Dermis blood vessel endothelial cell (primary cell): ENCODE measurements at regions not wholly inside any gene's neighbourhood (a gene's known extent, or its start where the extent isn't known, plus 50 kb on each side); places are given as distances from the start of the nearest gene placed in this dataset.

ENCODE experiments used
- DNase-seq: peaks from one replicate; pipeline ENCODE4 v3.0.0; 2010

GRCh38 chr18:42187611-42188380, 232.8 kb downstream of the PIK3C3 start:
- DNase-seq = no peak

DNA sequence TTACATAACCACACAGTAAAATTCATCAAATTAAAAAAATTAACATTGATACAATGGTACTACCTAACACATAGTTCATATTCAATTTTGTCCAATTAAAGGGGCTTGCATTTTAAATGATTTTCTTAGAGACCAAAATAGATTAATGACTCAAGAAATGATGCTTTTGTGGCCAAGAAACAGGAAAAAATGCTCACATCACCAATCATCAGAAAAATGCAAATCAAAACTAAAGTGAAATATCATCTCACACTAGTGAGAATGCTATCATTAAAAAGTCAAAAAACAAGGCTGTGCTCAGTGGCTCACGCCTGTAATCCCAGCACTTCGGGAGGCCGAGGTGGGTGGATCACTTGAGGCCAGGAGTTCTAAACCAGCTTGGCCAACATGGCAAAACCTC, 235.6 kb downstream of the PIK3C3 start:
- DNase-seq = no peak

DNA sequence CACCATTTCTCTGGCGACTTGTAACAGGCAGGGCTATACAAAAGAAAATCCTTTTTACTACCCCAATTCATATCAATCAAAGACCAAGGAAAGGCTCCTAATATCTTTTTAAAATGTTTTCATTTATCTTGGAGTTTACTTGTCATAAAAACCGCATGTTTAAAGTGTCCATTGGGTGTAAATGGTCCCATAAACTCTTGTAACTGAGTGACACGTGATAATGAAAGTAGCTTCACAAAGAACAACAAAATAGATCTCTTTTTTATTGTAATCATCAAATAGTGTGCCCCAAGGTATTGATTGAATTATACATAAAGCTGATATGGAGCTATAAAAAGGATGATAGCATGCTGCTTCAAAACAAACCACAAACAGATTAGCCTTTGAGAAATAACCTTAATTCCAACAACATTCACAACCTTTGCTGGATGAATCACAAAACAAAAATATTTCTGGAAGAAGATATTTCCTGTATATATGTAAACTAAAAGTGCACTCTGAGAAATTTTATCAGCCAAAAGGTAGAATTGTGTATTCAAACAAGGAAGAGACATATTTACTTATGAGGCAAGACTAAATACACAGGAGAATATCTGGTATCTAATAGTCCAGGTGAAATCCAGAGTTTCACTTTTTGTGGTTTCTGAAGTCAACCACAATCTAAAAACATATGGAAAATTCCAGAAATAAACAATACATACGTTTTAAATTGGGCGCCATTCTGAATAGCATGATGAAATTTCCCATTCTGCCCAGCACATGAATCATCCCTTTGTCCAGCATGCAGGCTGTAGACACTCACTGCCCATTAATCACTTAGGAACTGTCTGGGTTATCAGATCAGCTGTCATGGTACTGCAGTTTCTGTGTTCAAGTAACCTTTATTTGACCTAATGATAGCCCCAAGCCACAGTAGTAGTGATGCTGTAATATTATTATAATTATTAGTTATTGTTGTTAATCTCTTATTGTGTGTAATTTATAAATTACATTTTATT, 237.5 kb downstream of the PIK3C3 start:
- DNase-seq = no peak

DNA sequence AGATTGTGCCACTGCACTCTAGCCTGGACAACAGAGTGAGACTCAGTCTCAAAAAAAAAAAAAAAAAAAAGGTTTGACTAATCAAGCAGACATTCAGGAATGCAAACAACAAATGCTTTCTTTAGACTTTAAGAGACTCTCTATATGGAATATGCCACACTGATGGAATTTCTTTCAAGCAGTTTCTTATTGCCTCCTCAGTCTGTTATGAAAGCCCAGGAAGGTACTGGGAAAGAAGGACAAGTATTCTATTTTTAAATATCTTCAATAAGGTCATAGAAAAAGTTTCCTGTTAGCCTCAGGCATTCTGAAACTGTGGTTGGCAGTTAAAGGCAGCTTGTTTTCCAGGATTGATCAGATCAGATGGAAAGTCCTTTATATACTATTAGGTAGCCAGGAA, 241.6 kb downstream of the PIK3C3 start:
- no peak for DNase-seq

DNA sequence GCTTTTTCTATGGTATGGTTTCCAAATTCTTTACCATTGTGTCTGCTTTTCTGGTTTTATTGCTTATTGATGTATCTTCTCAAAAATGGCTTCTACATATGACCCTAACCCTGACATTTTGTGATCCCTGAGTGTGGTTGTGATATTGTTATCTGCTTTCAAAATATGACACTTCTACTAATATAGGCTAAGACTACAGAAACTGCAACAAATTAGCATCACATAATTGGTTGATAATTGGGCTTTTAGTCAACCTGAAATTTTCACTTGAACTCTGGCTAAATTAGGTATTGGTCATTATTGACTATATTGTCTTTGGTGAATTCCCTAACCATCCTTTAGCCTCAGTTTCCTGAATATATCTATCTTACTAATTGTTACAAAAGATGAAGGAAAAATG, 246.1 kb downstream of the PIK3C3 start:
- DNase-seq = no peak

GRCh38 chr18:42211201-42211600, 256.2 kb downstream of the PIK3C3 start:
- DNase-seq = no peak

DNA sequence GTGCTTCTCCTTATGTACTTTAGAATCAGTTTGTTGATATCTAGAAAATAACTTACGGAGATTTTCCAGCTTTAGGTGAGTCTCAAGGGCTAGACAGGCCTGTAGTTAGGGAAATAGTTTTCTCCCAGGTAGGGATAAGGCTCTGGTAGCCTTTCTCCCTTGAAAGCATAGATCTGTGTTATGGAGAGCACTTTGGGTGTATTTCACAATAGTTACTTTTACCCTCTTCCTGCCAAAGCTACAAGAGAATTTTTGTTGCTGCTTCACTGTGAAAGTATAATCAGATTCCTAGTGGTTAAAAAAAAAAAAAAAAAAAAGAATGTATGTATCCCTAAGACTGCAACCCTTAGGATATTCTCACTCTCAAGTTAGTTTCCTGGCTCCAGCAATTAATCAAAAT, 267.5 kb downstream of the PIK3C3 start:
- DNase-seq = no peak

DNA sequence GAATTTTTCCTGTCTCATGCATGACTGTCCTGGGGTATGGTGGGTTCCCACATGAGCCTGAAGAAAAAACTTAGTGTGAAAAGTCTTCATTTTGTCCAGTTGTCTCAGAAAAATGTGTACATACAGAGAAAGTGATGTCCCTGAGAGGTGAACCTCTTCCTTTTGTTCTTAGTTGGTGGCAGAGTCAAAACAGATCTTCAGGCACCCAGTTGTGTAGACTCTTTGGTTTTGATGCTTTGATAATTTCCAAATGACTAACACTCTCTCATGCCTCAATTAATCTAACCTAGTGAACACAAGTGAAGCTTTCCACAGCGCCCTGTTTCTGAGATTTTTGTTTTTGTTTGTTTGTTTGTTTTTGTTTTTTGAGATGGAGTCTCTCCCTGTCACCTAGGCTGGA, 273.5 kb downstream of the PIK3C3 start:
- no peak for DNase-seq

DNA sequence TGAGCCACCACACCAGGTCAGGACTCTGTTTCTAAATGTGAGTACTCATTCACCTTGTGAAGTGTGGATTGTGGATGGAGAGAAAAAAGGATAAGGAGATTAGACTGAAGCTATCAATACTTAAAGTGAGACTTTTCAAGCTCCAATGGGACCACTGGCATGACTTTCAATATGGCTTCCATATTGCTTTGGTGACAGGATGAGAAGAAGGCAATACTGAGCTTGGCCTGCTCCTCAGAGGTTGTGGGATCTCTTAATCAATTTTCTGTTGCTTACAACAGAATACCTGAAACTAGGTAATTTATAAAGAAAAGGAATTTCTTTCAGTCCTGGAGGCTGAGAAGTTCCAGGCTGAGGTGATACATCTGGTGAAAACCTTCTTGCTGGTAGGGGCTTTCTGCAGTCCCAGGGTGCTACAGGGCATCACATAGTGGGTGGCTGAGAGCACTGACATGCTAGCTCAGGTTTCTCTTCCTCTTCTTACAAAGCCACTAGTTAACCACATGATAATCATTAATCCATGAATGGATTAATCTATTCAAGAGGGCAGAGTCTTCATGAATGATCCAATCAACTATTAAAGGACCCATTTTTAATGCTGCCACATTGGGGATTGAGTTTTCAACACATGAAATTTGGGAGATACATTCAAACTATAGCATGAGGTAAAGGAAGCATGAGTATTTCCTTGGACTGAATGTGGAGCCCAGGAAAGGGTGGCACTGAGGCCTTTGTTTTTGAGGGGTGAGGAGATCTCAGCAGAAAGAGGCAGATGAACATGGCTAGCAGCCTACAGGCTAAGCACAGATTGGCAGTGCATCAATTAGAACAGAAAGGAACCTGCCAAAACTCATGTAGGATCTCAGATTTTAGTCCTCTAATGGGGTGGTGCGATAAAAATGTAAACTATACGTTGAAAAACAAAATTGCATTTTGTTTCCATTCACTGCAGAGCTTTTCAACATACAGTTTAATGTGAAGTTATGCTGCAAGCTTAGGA, 274.5 kb downstream of the PIK3C3 start:
- no peak for DNase-seq

GRCh38 chr18:42230636-42231035, 275.6 kb downstream of the PIK3C3 start:
- no peak for DNase-seq

DNA sequence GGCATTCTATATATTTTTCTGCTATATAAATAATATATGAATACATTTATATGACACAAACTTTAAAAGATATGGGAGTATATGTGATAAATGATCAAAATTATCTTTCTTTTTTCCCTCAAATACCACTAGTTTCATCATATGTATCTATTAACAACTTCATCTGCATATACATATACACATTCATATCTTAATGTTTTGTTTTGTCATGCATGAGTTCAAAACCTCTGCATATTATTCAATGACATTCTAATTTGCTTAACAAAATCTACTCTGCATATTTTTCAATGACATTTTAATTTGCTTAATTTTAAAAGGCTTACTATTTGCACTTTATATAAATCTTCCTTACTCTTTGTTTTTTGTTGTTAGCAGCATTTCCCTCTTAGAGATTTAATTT, 276.2 kb downstream of the PIK3C3 start:
- no peak for DNase-seq

DNA sequence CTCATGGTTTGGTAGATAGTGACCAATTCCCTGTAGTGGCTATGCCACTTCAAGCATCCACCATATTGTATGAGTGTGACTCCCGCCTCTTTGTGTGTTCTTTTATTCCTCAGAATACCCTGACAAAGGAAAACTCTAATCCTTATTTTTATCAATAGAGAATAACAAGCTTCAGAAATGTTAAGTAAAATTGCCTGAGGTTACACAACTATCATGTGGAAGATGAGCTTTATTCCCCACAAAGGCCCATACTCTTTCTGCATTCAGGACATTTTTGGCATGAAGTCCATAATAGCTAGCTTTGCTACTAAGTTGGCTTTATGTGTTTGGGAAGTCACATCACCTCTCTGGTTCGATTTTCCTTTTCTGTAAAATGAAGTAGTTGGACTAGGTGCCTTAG, 276.8 kb downstream of the PIK3C3 start:
- no peak for DNase-seq

DNA sequence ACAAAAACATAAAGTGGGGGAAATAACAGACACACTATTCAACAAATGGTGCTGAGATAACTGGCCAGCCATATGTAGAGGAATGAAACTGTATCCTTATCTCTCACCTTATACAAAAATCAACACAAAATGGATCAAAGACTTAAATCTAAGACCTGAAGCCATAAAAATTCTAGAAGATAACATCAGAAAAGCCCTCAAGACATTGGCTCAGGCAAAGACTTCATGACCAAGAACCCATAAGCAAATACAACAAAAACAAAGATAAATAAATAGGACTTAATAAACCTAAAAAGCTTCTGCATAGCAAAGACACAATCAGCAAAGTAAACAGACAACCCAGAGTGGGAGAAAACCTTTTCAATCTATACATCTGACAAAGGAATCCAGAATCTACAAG, 278.9 kb downstream of the PIK3C3 start:
- no peak for DNase-seq

DNA sequence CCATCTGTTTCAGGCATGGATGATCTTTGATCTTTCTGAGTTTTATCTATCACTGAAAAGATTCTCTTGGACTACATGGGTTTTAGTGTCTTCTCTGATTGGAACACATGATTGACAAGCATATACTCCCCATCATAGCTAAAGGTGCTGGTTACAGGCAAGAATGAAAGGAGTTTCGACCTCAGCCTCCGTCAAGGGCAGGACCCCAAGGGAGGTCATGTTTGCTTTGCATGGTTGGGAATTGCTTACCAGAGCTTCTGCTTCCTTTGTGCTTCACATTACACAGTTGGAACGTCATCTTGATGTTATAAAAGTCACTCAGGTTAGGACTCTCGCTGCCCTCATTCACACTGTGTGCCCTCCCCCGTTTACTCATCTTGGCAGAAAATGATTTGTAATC, 287.7 kb downstream of the PIK3C3 start:
- DNase-seq = no peak

DNA sequence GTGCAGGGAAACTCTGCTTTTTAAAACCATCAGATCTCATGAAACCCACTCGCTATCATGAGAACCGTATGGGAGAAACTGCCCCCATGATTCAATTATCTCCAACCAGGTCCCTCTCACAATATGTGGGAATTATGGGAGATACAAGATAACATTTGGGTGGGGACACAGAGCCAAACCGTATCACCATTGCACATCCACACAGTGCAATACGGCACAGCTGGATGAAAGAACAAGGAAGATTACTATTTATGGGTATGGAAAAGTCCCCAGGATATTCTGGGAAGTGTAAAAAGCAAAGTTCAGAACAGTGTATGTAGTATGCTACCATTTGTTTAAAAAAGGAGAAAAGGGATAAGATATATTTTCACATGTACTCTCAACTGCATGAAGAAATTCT, 290.1 kb downstream of the PIK3C3 start:
- no peak for DNase-seq

GRCh38 chr18:42255908-42256765, 301.1 kb downstream of the PIK3C3 start:
- DNase-seq = no peak

- no peak for DNase-seq
Observed at GRCh38 chr18:42258301-42258965, 303.4 kb downstream of the PIK3C3 start.

DNA sequence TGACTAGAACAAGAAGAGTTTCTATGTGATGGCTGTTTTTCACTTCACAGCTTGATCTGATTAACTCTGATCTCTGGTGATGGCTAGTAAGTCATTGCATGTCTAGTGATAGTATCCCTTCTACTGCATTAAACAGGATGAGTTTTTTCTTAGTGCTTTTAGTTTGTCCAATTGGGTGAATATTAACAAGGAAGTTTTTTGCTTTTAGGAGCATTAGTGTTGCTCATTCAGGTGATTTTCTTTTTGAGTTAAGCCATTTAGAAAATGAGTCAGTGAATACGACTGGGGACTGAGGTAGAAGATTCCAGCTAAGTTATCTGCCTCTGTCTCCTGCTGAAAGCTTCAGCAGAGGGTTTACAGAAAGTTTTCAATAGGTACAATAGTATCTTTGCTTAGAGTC, 306.7 kb downstream of the PIK3C3 start:
- no peak for DNase-seq

DNA sequence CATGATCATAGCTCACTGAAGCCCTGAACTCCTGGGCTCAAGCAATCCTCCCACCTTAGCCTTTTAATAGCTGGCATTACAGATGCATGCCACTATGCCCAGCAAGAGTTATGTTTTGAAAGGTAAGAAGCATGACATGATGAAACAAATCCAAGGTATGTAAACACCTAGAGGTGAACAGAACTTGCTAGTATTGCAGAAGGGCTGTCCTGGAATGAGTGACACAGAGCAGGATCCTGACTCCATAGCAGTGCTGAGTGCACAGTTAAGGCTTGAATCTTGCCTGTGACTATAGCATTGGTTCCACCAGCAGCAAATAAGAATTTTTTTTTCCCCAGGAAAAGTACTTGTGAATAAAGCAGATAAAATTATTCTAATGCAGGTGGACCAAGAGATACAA, 309.5 kb downstream of the PIK3C3 start:
- DNase-seq = no peak

GRCh38 chr18:42268186-42268725, 313.2 kb downstream of the PIK3C3 start:
- DNase-seq = no peak

DNA sequence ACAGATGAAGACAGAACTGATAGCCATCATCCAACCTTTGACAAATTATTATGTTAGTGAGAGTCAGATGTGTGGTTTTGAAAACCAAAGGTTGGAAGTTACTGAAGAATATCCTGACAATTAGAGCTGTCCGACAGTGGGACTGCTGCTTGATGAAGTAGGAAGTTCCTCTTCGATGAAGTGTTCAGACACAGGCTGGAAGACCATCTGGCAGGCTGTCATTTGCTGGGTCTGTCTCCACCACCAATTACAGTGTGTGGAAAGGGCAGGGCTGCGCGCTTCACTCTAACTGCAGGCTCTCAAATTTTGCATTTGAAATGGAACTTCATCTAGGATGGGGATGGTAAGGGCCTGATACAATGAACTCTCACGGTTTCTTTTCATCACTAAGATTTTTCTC, 313.8 kb downstream of the PIK3C3 start:
- DNase-seq = no peak
